HG02870 (cell line): ENCODE measurements at regions not wholly inside any gene's neighbourhood (a gene's known extent, or its start where the extent isn't known, plus 50 kb on each side); places are given as distances from the start of the nearest gene placed in this dataset.
A peak's percentile ranks its signal among the peaks of the same experiment; 100 is the strongest.
"Not testable (repeated sequence)": the region's sequence is repeated elsewhere in the genome, so short reads cannot be mapped to it uniquely, and the experiment has no call there.

Experiments
- ATAC-seq: cut with Tn5 transposase; IDR thresholded peaks from one replicate; pipeline ENCODE4 v1.9.1; 2021; ENCODE audit warnings: mild to moderate bottlenecking, moderate library complexity; ENCODE audit not compliant: unreplicated experiment

DNA sequence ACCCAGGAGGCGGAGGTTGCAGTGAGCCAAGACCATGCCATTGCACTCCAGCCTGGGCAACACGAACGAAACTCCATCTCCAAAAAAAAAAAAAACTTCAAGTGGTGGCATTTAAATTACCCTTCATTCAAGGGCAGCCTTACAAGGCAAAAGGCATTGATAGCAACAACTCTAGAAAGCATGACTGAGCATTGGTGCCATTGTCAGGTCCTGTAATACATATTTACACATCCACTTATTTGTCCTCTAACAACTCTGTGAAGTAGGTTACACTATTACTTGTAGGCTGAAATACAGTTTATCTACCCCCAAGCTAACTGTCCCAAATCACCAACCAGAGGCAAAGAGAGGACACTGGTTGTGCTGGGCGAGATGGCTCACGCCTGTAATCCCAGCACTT lies 52.7 kb upstream of the LARP1 start:
- ATAC-seq = no peak

DNA sequence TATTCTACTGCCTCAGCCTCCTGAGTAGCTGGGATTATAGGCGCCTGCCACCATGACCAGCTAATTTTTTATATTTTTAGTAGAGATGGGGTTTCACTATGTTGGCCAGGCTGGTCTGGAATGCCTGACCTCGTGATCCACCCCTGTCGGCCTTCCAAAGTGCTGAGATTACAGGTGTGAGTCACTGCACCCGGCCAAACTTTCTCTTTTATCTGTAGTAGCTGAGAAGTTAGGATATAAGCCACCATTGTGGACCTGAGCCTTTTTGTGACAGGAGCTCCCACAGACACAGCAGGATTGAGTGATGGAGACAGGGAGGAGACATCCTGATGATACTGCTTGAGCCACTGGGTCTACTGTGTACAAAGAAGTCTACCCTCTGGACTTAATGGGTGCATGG lies 53.5 kb upstream of the LARP1 start:
- ATAC-seq = not testable (repeated sequence)

DNA sequence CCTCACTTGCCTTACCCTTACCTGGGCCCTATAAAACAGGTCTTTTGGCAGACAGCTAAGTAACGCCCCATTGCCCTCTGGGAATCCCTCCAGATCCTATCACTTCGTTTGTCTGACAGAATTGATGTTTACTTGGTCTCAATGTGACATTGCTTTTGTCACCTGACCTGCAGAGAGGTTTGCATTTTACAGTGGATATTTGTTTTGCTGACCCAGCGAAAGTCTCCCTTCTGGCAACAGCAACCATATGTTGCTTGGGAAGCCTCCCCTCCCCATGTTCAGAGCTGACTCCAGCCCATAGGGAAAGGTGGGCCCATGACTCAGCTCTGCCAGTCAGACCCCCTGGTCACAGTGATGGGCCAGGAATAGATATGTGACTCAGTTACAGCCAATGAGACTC lies 54.0 kb upstream of the LARP1 start:
- ATAC-seq = no peak

DNA sequence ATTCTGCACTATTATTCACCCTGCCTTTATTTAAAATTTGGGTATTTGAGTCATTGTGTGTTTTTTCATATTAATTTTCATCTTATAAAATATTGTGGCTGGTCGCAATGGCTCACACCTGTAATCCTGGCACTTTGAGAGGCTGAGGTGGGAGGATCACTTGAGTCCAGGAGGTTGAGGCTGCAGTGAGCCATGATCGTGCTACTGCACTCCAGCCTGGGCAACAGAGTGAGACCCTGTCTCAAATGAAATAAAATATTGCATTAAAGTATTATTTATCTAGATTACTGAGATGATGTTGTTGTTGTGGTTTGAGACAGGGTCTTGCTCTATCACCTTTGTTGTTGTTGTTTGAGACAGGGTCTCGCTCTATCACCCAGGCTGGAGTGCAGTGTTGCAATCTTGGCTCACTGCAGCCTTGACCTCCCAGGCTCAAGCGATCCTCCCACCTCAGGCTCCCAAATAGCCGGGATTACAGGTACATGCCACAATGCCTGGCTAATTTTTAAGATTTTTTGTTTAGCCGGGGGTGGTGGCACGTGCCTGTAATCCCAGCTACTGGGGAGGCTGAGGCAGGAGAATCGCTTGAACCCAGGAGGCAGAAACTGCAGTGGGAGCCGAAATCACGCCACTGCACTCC lies 54.8 kb upstream of the LARP1 start:
- not testable (repeated sequence) for ATAC-seq

DNA sequence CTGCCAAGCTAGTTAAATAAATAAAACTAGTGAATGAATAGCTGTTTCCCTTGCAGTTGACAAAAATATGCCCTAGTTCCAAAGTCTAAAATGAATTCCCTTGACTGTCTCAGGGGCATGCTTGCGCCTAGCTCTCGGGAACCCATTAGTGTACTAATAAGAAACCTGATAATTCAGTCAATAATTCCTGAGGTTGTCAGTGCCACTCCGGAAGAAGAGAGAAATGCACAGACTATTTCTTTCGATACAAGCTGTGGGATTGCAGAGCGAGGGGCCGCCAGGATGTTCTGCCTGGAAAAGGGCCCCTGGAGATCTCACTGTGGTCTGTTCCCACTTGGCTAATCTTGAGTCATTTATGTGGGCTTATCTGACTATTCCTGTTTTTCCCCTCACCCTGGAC lies 56.4 kb upstream of the LARP1 start:
- no peak for ATAC-seq

DNA sequence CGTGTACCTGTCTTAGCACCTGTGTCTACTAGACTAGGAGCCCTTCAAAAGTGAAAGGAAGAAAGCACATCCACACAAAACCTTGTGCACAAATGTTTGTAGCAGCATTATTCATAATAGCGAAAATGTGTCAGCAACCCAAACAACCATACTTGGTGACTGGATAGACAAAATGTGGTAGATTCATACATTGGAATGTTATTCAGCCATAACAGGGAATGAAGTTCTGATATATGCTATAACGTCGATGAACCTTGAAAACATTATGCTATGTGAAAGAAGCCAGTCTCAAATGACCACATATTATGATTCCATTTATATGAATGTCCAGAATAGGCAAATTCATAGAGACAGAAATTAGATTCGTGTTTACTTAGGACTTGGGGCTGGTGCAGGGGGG lies 57.8 kb upstream of the LARP1 start:
- ATAC-seq = no peak

DNA sequence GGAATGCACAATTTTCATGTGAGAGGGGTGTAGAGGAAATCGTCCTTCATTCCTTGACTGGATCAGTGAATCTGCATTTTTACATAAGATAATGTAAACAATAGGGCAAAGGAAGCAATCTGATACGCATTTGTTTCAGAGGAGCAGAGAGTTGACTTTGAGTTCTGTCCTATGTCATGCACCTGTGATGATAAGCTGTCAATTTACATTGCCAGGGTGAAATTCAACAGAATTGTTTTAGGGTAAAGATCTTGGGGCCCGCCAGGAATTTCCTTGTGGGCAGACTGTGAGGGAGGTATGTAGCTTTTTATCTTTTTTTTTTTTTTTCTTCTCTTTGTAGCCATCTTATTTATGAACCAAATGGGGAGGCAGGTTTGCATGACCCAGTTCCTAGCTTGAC lies 58.3 kb upstream of the LARP1 start:
- ATAC-seq = no peak

DNA sequence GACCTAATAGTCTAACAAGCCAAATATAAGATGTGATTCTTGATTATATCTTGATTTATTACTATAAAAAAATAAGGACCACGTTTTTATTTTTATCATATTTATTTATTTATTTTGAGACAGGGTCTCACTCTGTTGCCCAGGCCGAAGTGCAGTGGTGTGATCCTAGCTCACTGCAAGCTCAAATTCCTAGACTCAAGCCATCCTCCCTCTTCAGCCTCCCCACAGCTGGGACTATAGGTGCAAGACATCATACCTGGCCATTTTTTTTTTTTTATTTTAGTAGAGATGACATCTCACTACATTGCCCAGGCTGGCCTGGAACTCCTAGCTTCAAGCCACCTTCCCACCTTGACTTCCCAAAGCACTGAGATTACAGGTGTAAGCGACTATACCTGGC lies 61.0 kb upstream of the LARP1 start:
- no peak for ATAC-seq

DNA sequence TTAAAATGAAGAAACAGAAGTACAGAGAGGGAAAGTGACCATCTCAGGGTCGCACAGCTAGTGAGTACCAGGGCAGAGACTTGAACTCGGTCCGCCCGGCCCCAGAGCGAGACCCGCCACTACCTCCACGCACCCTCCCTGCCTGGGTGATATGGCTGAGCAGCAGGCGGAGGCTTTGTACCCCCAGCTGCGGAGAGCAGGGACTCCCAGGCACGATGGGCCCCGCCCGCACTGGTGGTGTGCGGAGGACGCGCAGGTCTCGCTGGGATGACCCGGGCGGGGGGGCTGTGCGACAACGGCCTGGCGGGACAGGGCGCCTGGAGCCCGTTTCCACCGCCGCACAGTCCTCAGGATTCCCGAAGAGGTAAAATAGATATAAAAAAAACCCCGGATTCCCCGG lies 64.7 kb upstream of the LARP1 start:
- ATAC-seq = no peak

DNA sequence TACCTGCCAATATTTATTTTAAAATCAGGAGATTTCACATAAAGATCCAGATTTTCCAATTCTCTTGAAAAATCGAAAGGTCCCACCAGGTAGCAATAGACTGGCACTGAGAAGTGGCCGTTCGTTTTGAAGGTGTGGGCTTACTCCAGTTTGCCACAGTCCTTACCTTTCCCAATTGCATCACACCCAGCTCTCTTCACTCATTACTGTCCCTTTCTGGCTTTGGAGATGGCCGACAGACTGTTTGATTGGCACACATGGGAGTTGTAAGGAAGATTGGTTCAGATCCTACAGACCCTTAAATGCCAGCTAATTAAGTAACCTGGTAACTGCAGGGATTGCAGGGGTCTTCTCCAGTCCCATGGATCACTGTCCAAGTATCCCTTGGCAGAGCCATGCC lies 68.7 kb upstream of the LARP1 start:
- no peak for ATAC-seq

DNA sequence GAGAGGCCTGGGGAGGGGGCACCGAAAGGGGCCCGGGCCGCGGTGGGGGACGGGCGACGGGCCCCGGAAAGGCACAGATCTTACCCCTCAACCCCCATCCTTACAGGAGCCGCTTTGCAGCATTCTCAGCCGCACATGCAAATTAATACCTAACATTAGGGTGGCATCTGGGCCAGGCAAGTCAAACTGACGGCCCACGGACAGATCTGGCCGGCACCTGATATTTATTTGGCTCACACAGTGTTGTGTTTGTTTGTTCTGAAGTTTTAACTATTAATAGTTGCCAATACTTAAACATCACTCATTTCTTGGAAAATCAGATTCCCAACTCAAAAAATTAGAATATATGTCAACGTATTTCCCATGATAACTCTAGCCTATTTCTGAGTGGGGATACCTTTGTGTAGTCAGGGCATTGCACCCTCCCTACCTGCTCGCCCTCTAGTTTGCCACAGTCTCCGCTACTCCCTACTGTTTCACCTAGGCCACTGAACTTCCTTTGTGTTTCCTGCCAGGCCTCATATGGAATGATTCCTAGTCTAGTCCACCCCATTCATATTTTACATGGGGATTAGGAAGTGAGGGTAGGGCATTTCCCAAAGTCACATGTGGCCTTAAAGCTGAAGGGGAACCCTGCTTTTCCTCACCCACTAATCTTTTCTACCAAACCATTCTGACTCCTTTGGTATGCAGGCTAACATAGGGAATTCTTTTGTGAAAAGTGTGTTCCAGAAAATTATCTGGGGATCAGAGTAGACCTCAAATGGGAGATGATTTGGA lies 71.9 kb upstream of the LARP1 start:
- peak; percentile 44 for ATAC-seq

DNA sequence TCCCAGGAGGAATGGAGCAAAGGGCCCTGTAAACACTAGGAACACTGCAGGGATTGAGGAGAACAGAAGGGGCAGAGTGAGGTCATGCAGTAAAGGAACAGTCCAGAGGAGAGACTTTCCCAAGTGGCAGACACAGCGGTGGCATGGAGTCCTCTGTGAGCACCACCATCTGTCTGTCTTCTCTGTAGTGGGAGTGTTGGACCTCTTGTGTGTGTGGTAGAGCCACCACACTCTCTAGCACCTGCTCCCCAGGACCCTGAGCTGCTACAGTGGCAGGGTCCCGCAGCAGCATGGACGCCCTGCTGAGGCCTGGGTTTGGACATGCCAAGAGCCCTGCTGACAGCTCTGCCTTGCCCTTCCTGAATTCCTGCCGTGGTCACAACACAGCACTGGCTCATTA lies 75.7 kb upstream of the LARP1 start:
- no peak for ATAC-seq

DNA sequence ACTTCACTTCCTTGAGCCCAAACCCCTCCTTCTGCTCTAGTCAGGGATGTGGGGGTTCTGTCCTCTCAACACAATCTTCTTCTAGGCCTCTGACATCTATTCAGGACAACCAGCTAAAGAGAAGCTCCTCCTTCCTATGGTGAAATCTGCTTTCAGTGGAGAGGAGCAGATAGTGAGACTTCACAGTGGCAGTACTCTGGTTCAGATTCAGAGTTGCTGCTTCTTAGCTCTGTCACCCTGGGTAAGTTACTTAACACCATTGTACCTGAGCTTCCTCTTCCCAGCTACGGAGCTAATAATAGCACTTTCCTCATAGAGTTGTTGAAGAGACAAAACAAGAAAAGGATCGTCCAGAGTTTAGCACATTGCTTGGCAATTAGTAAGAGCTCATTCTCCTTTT lies 77.3 kb upstream of the LARP1 start:
- no peak for ATAC-seq

DNA sequence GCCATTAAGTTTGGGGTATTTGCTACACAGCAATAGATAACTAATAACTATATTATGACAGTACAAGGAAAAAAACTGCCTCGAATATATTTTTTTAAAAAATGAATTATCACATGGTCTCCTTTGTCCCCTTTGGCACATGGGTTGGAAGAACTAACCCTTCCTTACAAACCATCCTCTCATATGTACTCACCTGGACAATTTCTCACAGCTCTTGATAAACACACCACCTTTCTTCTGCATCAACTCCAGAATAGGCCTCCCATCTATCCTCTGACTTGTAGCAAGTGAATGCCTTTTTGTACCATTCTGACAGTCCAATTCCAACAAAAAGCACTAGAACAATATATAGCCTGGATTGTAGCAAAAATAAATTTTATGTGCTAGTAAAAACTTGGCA lies 78.7 kb upstream of the LARP1 start:
- no peak for ATAC-seq

DNA sequence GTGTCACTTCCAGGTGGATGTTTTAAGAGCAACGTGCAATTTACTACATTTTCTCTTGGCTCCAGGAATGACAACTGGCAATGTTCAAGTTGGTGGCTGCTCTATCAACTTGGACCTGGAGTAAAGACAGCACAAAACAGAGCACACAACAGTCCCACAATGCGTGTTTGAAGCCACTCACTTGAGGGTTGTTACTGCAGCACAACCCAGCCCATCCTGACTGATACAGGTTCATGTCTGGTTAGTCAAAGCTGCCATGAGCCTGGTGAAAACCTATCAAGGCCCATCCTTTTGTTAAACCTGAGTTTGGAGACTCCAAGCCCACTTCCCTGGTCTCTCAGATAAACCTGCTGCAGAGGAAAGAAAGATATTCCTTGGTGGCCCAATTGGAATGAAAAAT lies 81.1 kb upstream of the LARP1 start:
- no peak for ATAC-seq

DNA sequence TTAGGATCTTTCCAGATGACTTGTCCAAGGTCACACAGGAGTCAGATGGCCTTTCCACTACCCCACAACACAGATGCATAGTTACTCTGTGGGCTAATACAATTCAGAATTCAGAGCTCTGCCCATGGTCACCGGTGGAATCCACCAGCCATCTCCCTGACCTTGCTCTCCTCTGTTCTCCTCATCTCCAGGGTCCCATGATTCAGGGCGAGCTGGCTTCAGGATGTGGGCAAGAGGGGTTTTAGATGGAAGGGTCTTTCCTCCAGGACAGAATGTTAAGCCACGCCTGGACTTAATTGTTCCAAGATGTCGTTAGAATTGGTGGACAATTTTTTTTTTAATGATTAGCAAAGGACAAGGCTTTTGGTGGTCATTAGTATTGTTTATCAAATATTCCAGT lies 81.7 kb upstream of the LARP1 start:
- no peak for ATAC-seq

DNA sequence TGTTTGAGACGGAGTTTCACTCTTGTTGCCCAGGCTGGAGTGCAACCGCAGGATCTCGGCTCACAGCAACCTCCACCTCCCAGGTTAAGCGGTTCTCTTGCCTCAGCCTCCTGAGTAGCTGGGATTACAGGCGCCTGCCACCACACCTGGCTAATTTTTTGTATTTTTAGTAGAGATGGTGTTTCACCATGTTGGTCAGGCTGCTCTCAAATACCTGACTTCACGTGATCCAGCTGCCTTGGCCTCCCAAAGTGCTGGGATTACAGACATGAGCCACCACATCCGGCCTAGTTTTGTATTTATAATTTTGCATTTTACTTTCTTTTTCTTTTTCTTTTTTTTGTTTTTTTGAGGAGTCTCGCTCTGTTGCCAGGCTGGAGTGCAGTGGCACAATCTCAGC lies 85.3 kb upstream of the LARP1 start:
- ATAC-seq = not testable (repeated sequence)

DNA sequence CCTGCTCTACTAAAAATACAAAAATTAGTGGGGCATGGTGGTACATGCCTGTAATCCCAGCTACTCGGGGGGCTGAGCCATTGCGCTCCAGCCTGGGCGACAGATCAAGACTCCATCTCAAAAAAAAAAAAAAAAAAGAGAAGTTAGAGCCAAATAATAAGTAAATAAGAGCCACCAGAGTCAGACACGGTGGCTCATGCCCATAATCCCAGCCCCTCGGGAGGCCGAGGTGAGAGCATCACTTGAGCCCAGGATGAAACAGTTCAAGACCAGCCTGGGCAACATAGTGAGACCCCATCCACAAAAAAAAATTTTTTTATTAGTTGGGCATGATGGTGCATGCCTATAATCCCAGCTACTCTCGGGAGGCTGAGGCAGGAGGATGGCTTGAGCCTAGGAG lies 85.8 kb upstream of the LARP1 start:
- ATAC-seq = no peak

DNA sequence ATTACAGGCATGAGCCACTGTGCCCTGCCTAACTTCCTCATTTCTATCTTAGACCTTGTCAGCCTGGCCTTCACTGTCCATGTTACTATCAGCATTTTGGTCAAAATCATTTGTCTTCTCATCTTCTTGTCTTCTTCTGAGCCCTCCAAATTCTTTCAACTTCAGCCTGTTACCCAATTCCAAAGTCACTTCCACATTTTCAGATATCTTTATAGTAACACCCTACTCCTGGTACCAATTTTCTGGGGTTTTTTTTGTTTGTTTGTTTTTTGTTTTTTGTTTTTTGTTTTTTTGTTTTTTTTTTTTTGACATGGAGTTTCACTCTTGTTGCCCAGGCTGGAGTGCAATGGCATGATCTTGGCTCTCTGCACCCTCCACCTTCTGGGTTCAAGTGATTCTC lies 90.3 kb upstream of the LARP1 start:
- no peak for ATAC-seq

DNA sequence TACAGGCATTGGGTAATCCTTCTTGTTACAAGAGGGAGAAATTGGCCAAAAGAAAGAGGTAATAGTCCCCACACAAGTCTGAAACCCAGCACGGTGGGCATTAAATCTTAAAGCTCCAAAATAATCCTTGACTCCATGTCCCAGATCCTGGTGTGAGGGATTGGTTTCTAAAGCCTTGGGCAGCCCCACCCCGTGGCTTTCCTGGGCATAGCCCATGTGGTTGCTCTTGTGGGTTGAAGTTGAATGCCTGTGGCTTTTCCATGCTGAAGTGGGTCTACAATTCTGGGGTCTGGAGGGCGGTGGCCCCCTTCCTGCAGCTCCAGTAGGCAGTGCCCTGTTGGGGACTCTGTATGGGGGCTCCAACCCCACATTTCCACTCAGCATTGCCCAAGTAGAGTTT lies 91.8 kb upstream of the LARP1 start:
- no peak for ATAC-seq

DNA sequence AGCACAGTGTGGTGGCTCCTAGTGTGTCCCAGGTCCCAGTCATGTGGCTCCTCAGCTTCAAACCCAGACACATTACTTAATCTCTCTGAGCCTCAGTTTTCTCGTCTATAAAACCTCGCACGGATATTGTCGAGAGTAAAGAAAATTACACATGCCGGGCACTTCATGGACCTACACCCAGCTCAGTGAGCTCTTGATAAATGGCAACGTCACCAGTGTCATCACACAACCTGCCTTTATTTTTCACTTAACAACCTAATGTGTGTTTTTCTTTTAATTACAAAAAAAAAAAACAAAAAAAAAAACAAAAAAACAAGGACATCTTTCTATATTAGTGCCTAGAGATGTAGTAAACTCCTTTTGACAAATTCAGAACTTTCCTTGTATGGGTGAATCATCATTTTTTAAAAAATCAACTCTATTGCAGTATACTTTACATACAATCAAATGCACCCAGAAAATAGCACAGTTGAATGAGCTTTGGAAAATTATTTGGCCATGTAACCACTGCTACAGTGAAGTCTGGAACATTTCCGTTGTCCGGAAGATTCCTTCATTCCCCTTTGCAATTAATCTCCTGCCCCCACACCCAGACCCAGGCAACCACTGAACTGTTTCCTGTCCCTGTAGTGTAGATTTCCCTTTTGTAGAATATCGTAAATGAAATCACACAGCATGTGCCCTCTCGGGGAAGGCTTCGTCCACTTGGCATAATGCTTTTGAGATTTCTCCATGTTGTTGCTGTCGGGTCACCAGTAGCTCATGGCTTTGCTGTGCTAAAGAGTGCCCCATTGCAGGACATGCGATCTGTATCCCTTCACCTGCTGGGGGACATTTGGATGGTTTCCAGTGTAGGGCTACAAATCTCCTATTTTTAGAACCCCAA lies 100.4 kb upstream of the LARP1 start:
- no peak for ATAC-seq
